Osteocyte (in vitro differentiated cells): ENCODE measurements at regions not wholly inside any gene's neighbourhood (a gene's known extent, or its start where the extent isn't known, plus 50 kb on each side); places are given as distances from the start of the nearest gene placed in this dataset.

Source experiments
- DNase-seq: peaks from one replicate; pipeline ENCODE4 v3.0.0; 2021; ENCODE audit warnings: mixed read lengths; ENCODE audit not compliant: unreplicated experiment; ENCODE audit errors: extremely low spot score
- H3K27ac Mint-ChIP-seq: one replicate; pipeline ENCODE4 v1.8.0; 2021; ENCODE audit warnings: mild to moderate bottlenecking, mixed read lengths; ENCODE audit not compliant: unreplicated experiment
- H3K27me3 Mint-ChIP-seq: one replicate; pipeline ENCODE4 v1.8.0; 2021; ENCODE audit warnings: mixed read lengths; ENCODE audit not compliant: unreplicated experiment
- H3K36me3 Mint-ChIP-seq: one replicate; pipeline ENCODE4 v1.8.0; 2021; ENCODE audit warnings: mixed read lengths; ENCODE audit not compliant: unreplicated experiment
- H3K4me1 Mint-ChIP-seq: one replicate; pipeline ENCODE4 v1.8.0; 2021; ENCODE audit warnings: mixed read lengths; ENCODE audit not compliant: unreplicated experiment
- H3K4me3 Mint-ChIP-seq: one replicate; pipeline ENCODE4 v1.8.0; 2021; ENCODE audit warnings: mild to moderate bottlenecking, moderate library complexity, mixed read lengths; ENCODE audit not compliant: unreplicated experiment
- H3K9me3 Mint-ChIP-seq: one replicate; pipeline ENCODE4 v1.8.0; 2021; ENCODE audit warnings: mixed read lengths; ENCODE audit not compliant: unreplicated experiment
- TF ChIP-seq, protein P1 (sequence below): fragments of 200-600 bp; sonication (generic); IDR thresholded peaks from 2 replicates; pipeline ENCODE4 v1.5.0; 2021; ENCODE audit warnings: antibody characterized with exemption, mild to moderate bottlenecking, moderate library complexity

DNA sequence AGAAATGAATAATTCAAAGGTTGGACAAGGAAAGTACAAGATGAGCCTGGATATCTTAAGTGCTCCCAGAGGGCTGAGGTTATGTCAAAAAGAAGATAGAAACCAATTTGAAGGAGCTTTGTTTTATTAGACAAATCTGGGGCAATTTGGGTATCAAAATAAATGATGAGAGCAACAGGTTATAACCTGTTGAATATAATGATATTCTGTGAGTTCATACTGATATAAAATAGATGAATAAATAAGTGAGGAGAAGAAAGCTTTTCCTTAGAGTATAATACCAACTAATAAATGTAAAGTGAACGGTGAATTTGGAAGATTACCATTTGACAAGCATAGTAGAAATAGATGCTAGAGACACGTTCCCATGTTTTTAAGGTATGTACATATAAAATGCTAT, 544.2 kb upstream of the ANKRD30A start:
- TF ChIP-seq, protein P1, sequence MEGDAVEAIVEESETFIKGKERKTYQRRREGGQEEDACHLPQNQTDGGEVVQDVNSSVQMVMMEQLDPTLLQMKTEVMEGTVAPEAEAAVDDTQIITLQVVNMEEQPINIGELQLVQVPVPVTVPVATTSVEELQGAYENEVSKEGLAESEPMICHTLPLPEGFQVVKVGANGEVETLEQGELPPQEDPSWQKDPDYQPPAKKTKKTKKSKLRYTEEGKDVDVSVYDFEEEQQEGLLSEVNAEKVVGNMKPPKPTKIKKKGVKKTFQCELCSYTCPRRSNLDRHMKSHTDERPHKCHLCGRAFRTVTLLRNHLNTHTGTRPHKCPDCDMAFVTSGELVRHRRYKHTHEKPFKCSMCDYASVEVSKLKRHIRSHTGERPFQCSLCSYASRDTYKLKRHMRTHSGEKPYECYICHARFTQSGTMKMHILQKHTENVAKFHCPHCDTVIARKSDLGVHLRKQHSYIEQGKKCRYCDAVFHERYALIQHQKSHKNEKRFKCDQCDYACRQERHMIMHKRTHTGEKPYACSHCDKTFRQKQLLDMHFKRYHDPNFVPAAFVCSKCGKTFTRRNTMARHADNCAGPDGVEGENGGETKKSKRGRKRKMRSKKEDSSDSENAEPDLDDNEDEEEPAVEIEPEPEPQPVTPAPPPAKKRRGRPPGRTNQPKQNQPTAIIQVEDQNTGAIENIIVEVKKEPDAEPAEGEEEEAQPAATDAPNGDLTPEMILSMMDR, result no peak

DNA sequence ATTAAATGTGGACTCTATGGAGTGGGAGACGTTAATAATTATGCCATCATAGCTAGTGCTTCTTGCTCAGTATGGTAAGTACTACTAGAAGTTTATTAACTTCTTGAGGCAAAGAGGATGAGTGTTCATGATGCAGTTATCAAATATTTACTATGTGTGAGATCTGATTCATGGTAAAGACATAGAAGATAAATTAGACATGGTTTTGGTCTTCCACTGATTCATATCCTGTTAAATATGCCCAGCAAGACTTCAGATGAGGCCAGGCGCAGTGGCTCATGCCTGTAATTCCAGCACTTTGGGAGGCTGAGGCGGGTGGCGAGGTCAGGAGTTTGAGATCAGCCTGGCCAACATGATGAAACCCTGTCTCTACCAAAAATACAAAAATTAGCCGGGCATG, 547.1 kb upstream of the ANKRD30A start:
- TF ChIP-seq, protein P1, result no peak
- H3K27me3 Mint-ChIP-seq, result no peaks in the 10 kb centered on the region
- H3K4me1 Mint-ChIP-seq, result peaks cover 19% of the 10 kb centered on the region
- H3K36me3 Mint-ChIP-seq, result no peaks in the 10 kb centered on the region
- H3K4me3 Mint-ChIP-seq, result no peak overlapping the region
- no peak overlapping the region for H3K27ac Mint-ChIP-seq
- peaks cover 5% of the 10 kb centered on the region for H3K9me3 Mint-ChIP-seq
- no peak for DNase-seq

More for the DNA sequence above, 544.2 kb upstream of the ANKRD30A start:
- no peak for DNase-seq
- Mint-ChIP-seq H3K27me3 (no peaks in the 10 kb centered on the region), H3K4me3 (no peak overlapping the region), H3K27ac (no peak overlapping the region), H3K4me1 (peaks cover 6% of the 10 kb centered on the region), H3K9me3 (peaks cover 5% of the 10 kb centered on the region), H3K36me3 (no peaks in the 10 kb centered on the region)

DNA sequence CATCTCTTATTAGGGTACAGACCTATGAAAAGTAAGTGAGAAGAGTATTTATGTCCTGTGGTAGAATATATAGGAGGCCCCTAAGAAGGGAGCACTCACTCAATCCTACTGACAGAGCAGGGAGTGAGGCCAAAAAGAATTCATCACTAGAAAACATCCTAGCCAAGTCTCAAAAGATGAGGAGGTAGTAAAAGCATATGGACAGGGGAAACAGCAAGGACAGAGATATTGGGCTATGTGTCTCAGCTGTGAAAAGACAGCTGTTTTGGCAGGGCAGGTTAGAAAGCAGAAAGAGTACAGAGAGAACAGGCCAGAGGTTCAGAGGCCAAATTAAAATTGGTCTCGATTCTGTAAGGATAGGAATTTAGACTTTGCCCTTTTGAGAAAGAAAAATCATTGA, 548.3 kb upstream of the ANKRD30A start:
- H3K4me3 Mint-ChIP-seq, result no peak overlapping the region
- H3K9me3 Mint-ChIP-seq, result peaks cover 5% of the 10 kb centered on the region
- H3K36me3 Mint-ChIP-seq, result no peaks in the 10 kb centered on the region
- peaks cover 24% of the 10 kb centered on the region for H3K4me1 Mint-ChIP-seq
- no peak overlapping the region for H3K27ac Mint-ChIP-seq
- H3K27me3 Mint-ChIP-seq, result no peaks in the 10 kb centered on the region
- no peak for DNase-seq
- TF ChIP-seq, protein P1, result no peak

DNA sequence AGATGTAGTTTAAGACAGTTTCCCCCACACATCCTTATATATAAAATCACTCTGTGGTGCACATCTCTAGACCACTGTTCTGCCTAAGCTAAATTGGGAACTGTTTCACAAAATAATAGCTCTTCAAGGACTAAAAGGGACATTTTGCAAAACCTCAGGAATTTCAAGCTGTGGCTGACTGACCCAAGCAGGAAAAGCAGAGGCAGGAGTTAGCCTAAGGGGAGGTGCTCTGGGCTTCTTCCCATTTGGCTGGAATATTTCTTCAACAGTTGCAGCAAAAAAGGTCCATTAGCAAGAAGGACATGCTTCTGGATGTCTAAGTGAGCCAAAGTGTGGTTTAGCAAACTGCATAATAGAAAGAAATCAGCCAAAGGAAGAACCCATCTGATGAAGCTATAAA, 551.2 kb upstream of the ANKRD30A start:
- H3K4me3 Mint-ChIP-seq, result no peak overlapping the region
- H3K27ac Mint-ChIP-seq, result no peak overlapping the region
- DNase-seq, result no peak
- no peaks in the 10 kb centered on the region for H3K36me3 Mint-ChIP-seq
- H3K27me3 Mint-ChIP-seq, result no peaks in the 10 kb centered on the region
- TF ChIP-seq, protein P1, result no peak
- peaks cover 24% of the 10 kb centered on the region for H3K4me1 Mint-ChIP-seq
- no peaks in the 10 kb centered on the region for H3K9me3 Mint-ChIP-seq

GRCh38 chr10:36573246-36573645, 552.2 kb upstream of the ANKRD30A start:
- H3K4me3 Mint-ChIP-seq, result no peak overlapping the region
- H3K27ac Mint-ChIP-seq, result no peak overlapping the region
- no peak for DNase-seq
- H3K27me3 Mint-ChIP-seq, result no peaks in the 10 kb centered on the region
- no peaks in the 10 kb centered on the region for H3K9me3 Mint-ChIP-seq
- TF ChIP-seq, protein P1, result no peak
- H3K4me1 Mint-ChIP-seq, result peaks cover 24% of the 10 kb centered on the region
- no peaks in the 10 kb centered on the region for H3K36me3 Mint-ChIP-seq
